HCT116 (cell line): ENCODE measurements at regions not wholly inside any gene's neighbourhood (a gene's known extent, or its start where the extent isn't known, plus 50 kb on each side); places are given as distances from the start of the nearest gene placed in this dataset.

Experiments
- ATAC-seq: fragments of 200-7000 bp; cut with Tn5 transposase; 2 replicates; pipeline ENCODE4 v1.9.1; 2020; ENCODE audit warnings: mild to moderate bottlenecking, moderate library complexity
- BruUV-seq: library from RNA; stranded (reverse); fragments of 400-500 nt; replicated peaks from 2 replicates; lab custom pipeline; 2021; lab: Mats Ljungman, UMichigan
- CTCF ChIA-PET: fragments of 300-600 bp; sonication (Branson Sonifier 250); formaldehyde crosslinking; loops from one replicate; lab custom pipeline; 2021; ENCODE audit warnings: antibody characterized with exemption; lab: Charles Lee
- POLR2A ChIA-PET: fragments of 300-600, 350-600 bp; sonication (Branson Sonifier 250); formaldehyde crosslinking; loops from one replicate; lab custom pipeline; 2021; ENCODE audit warnings: antibody characterized with exemption; lab: Charles Lee
- RAD21 ChIA-PET, 2 experiments: fragments of 300-600 bp; sonication (Branson Sonifier 250); formaldehyde crosslinking; loops; one replicate each; lab custom pipeline; 2023; ENCODE audit warnings: low total read pairs in 2 of 2; ENCODE audit not compliant: uncharacterized antibody in 2 of 2, unreplicated experiment in 2 of 2, low non-redundant PET in 1 of 2; lab: Charles Lee
- DNase-seq: peaks from one replicate; pipeline ENCODE4 v3.0.0-alpha.2; 2010; ENCODE audit warnings: low read depth, low spot score
- H2AFZ ChIP-seq: fragments of 200-600 bp; shearing (Covaris generic), sonication (generic); 2 replicates; pipeline ENCODE4 v1.6.1; 2017; ENCODE audit warnings: low read depth, mixed run types, mixed read lengths, antibody characterized with exemption, low read length; ENCODE audit not compliant: poor library complexity, severe bottlenecking
- H3K27ac ChIP-seq: 2 replicates; pipeline ENCODE4 v1.5.1; 2012; ENCODE audit warnings: low read depth, low read length
- H3K27me3 ChIP-seq: fragments of 200-600 bp; sonication (generic); 2 replicates; pipeline ENCODE4 v1.6.1; 2016; ENCODE audit warnings: mixed run types, low read length, mixed read lengths; ENCODE audit not compliant: insufficient read depth
- H3K36me3 ChIP-seq, 2 experiments: fragments of 200-500 bp in 1 of 2; fragments of 200-600 bp in 1 of 2; sonication (Bioruptor generic) in 1 of 2; sonication (generic) in 1 of 2; 2 replicates each; pipeline versions ENCODE4 v1.5.1 to v1.6.1; 2014 to 2016; ENCODE audit warnings: low read length in 2 of 2, inconsistent platforms in 1 of 2, mixed read lengths in 1 of 2, mixed run types in 1 of 2; ENCODE audit not compliant: insufficient read depth in 2 of 2, control insufficient read depth in 1 of 2
- H3K4me1 ChIP-seq, 2 experiments: fragments of 200-600 bp in 1 of 2; sonication (generic) in 1 of 2; 2 replicates each; pipeline versions ENCODE4 v1.5.1 to v1.6.1; 2012 to 2017; ENCODE audit warnings: low read length in 2 of 2, inconsistent platforms in 1 of 2, mild to moderate bottlenecking in 1 of 2, mixed read lengths in 1 of 2, mixed run types in 1 of 2, moderate library complexity in 1 of 2; ENCODE audit not compliant: insufficient read depth in 2 of 2, control insufficient read depth in 1 of 2
- H3K4me2 ChIP-seq: fragments of 200-600 bp; sonication (generic); 2 replicates; pipeline ENCODE4 v1.6.1; 2017; ENCODE audit warnings: mixed run types, low read length, mixed read lengths
- H3K4me3 ChIP-seq, 2 experiments: fragments of 200-600 bp in 1 of 2; sonication (generic) in 1 of 2; replicated peaks in 1 of 2; 2 replicates each; pipeline ENCODE4 v1.5.1; 2011 to 2016; ENCODE audit warnings: low read length in 2 of 2, control low read depth in 1 of 2, low read depth in 1 of 2, mild to moderate bottlenecking in 1 of 2, mixed read lengths in 1 of 2, mixed run types in 1 of 2
- H3K79me2 ChIP-seq: fragments of 200-600 bp; sonication (generic); 2 replicates; pipeline ENCODE4 v1.6.1; 2017; ENCODE audit warnings: mild to moderate bottlenecking, mixed run types, low read length, moderate library complexity, mixed read lengths; ENCODE audit not compliant: insufficient read depth
- H3K9ac ChIP-seq: fragments of 200-600 bp; sonication (generic); 2 replicates; pipeline ENCODE4 v1.6.1; 2016; ENCODE audit warnings: low read length, mixed read lengths
- H3K9me2 ChIP-seq: fragments of 200-600 bp; sonication (generic), shearing (Covaris generic); 2 replicates; pipeline ENCODE4 v1.6.1; 2017; ENCODE audit warnings: mixed run types, mild to moderate bottlenecking, moderate library complexity; ENCODE audit not compliant: insufficient read depth
- H3K9me3 ChIP-seq, 2 experiments: fragments of 200-500 bp in 1 of 2; fragments of 200-600 bp in 1 of 2; sonication (Bioruptor generic) in 1 of 2; sonication (generic) in 1 of 2; 2 replicates each; pipeline ENCODE4 v1.6.1; 2014 to 2017; ENCODE audit warnings: low read length in 2 of 2, mixed read lengths in 2 of 2, inconsistent platforms in 1 of 2, low read depth in 1 of 2, mild to moderate bottlenecking in 1 of 2, mixed run types in 1 of 2, moderate library complexity in 1 of 2; ENCODE audit not compliant: control insufficient read depth in 1 of 2, insufficient read depth in 1 of 2
- H4K20me1 ChIP-seq: fragments of 200-600 bp; sonication (generic), shearing (Covaris generic); 2 replicates; pipeline ENCODE4 v1.6.1; 2017; ENCODE audit warnings: mixed run types, mild to moderate bottlenecking, moderate library complexity; ENCODE audit not compliant: insufficient read depth
- ATF3 ChIP-seq: IDR thresholded peaks from 2 replicates; pipeline ENCODE4 v1.6.1; 2012
- CTCF ChIP-seq, 3 experiments: fragments of 200-600 bp in 1 of 3; sonication (generic) in 1 of 3; IDR thresholded peaks in 2 of 3; conservative IDR thresholded peaks in 1 of 3; 2 replicates each; pipeline ENCODE4 v1.5.1; 2012 to 2017; ENCODE audit warnings: low read depth in 2 of 3, low read length in 2 of 3, antibody characterized with exemption in 1 of 3, borderline replicate concordance in 1 of 3, control low read depth in 1 of 3, mild to moderate bottlenecking in 1 of 3, mixed read lengths in 1 of 3, mixed run types in 1 of 3, moderate library complexity in 1 of 3; ENCODE audit not compliant: insufficient read depth in 1 of 3
- RAD21 ChIP-seq: IDR thresholded peaks from 2 replicates; pipeline ENCODE4 v1.6.1; 2012; ENCODE audit warnings: low read depth, mild to moderate bottlenecking
- SRF ChIP-seq: IDR thresholded peaks from 2 replicates; pipeline ENCODE4 v1.6.1; 2012; ENCODE audit warnings: low read depth
- TCF7L2 ChIP-seq: IDR thresholded peaks from 2 replicates; pipeline ENCODE4 v1.7.0; 2011; ENCODE audit warnings: borderline replicate concordance, inconsistent platforms; ENCODE audit not compliant: insufficient read depth, insufficient read length; ENCODE audit errors: extremely low read depth
- ZBTB33 ChIP-seq: IDR thresholded peaks from 2 replicates; pipeline ENCODE4 v1.6.1; 2011; ENCODE audit warnings: mild to moderate bottlenecking, low read length, moderate library complexity; ENCODE audit not compliant: insufficient replicate concordance; ENCODE audit errors: extremely low read depth
- intact Hi-C: fragments of 100-400 bp; cut with micrococcal nuclease; formaldehyde crosslinking; loops from 2 replicates; pipeline ENCODE4 v1.10.0; 2022

- intact Hi-C loops: loop anchor here (2.0 kb wide), 1 partner anchor 258 kb away; no protein-coding TSS in a partner anchor
- H3K27me3 ChIP-seq: no peaks in the 10 kb centered on the region
- H3K36me3 ChIP-seq: no peaks in the 10 kb centered on the region
- no peak overlapping the region for H3K4me3 ChIP-seq
- H3K4me1 ChIP-seq: no peaks in the 10 kb centered on the region
- H3K4me2 ChIP-seq: no peak overlapping the region
- BruUV-seq: no TSS peak
- no peak overlapping the region for H2AFZ ChIP-seq
- H4K20me1 ChIP-seq: no peaks in the 10 kb centered on the region
- ChIA-PET CTCF (no interaction called here), POLR2A (no interaction called here), RAD21 (no interaction called here)
- TF ChIP-seq ATF3 (no peak), ZBTB33 (no peak), RAD21 (peak; percentile 80), CTCF (IDR thresholded peaks at IDR 0.05 in 2 of 3, conservative IDR thresholded peaks at IDR 0.05 in 1 of 3; ENCODE audit: borderline replicate concordance in 1 of 3, insufficient read depth in 1 of 3, low read depth in 2 of 3, low read length in 2 of 3) (peak; percentile 32 to 47 (median 42); a peak in 4 of 6 replicates), TCF7L2 (no peak), SRF (no peak)
- H3K9ac ChIP-seq: no peak overlapping the region
- H3K27ac ChIP-seq: no peak overlapping the region
- H3K9me2 ChIP-seq: no peaks in the 10 kb centered on the region
- DNase-seq: no peak
- no peaks in the 10 kb centered on the region for H3K9me3 ChIP-seq
- peak; percentile 80 for ATAC-seq
- no peaks in the 10 kb centered on the region for H3K79me2 ChIP-seq
Observed at GRCh38 chr2:228401065-228401912, 219.8 kb upstream of the SPHKAP start.
